ENCODE measurements at regions not wholly inside any gene's neighbourhood (a gene's known extent, or its start where the extent isn't known, plus 50 kb on each side); places are given as distances from the start of the nearest gene placed in this dataset.
A peak's percentile ranks its signal among the peaks of the same experiment; 100 is the strongest.

- Histone ChIP-seq H3F3A (ENCODE audit: insufficient read depth) (peaks cover 39% of the 10 kb centered on the region), H3K4me3 (ENCODE audit: insufficient read depth, low read length, poor library complexity, severe bottlenecking) (peak overlapping the region; percentile 46), H3K79me2 (ENCODE audit: insufficient read depth, low read length) (peaks cover 21% of the 10 kb centered on the region; the same call in 1 of the 2 replicates), H3K4me2 (ENCODE audit: low read depth, low read length, poor library complexity, severe bottlenecking) (peak overlapping the region; percentile 92), H3K9ac (ENCODE audit: low read length) (peak overlapping the region; percentile 74), H3K9me3 (ENCODE audit: insufficient read depth, low read length) (no peaks in the 10 kb centered on the region), H3K36me3 (ENCODE audit: low read length) (no peaks in the 10 kb centered on the region), H4K20me1 (ENCODE audit: low read depth, low read length) (no peaks in the 10 kb centered on the region), H2AFZ (ENCODE audit: low read depth, low read length, severe bottlenecking) (no peak overlapping the region), H3K27ac (ENCODE audit: low read depth, low read length) (peak overlapping the region; percentile 97), H3K9me2 (replicated peaks; ENCODE audit: insufficient read depth, low read length) (no peaks in the 10 kb centered on the region), H3K27me3 (ENCODE audit: low read length) (no peaks in the 10 kb centered on the region)
- TF ChIP-seq CTCF (IDR thresholded peaks at IDR 0.05; ENCODE audit: insufficient read depth, low read length, poor library complexity, severe bottlenecking) (no peak), EZH2phosphoT487 (conservative IDR thresholded peaks at IDR 0.05; ENCODE audit: low read length) (no peak)
Observed at GRCh38 chr13:40479196-40479845, 187.1 kb downstream of the FOXO1 start.

- H3K27me3 ChIP-seq (ENCODE audit: low read length): no peaks in the 10 kb centered on the region
- peaks cover 45% of the 10 kb centered on the region for H3F3A ChIP-seq (ENCODE audit: insufficient read depth)
- peaks cover 21% of the 10 kb centered on the region; the same call in 1 of the 2 replicates for H3K79me2 ChIP-seq (ENCODE audit: insufficient read depth, low read length)
- H3K4me2 ChIP-seq (ENCODE audit: low read depth, low read length, poor library complexity, severe bottlenecking): peak overlapping the region; percentile 92
- TF ChIP-seq EZH2phosphoT487 (conservative IDR thresholded peaks at IDR 0.05; ENCODE audit: low read length): no peak
- TF ChIP-seq CTCF (IDR thresholded peaks at IDR 0.05; ENCODE audit: insufficient read depth, low read length, poor library complexity, severe bottlenecking): no peak
- peak overlapping the region; percentile 97 for H3K27ac ChIP-seq (ENCODE audit: low read depth, low read length)
- peak overlapping the region; percentile 46 for H3K4me3 ChIP-seq (ENCODE audit: insufficient read depth, low read length, poor library complexity, severe bottlenecking)
- H3K9me3 ChIP-seq (ENCODE audit: insufficient read depth, low read length): no peaks in the 10 kb centered on the region
- H3K9me2 ChIP-seq (replicated peaks; ENCODE audit: insufficient read depth, low read length): no peaks in the 10 kb centered on the region
- no peak overlapping the region for H2AFZ ChIP-seq (ENCODE audit: low read depth, low read length, severe bottlenecking)
- no peaks in the 10 kb centered on the region for H4K20me1 ChIP-seq (ENCODE audit: low read depth, low read length)
- no peaks in the 10 kb centered on the region for H3K36me3 ChIP-seq (ENCODE audit: low read length)
- peak overlapping the region; percentile 74 for H3K9ac ChIP-seq (ENCODE audit: low read length)
Observed at GRCh38 chr13:40480012-40480914, 186.2 kb downstream of the FOXO1 start.

GRCh38 chr13:40480915-40481516 is 185.4 kb downstream of the FOXO1 start:
- Histone ChIP-seq H3K9me3 (ENCODE audit: insufficient read depth, low read length) (no peaks in the 10 kb centered on the region), H4K20me1 (ENCODE audit: low read depth, low read length) (no peaks in the 10 kb centered on the region), H3K27me3 (ENCODE audit: low read length) (no peaks in the 10 kb centered on the region), H3F3A (ENCODE audit: insufficient read depth) (peaks cover 52% of the 10 kb centered on the region), H3K4me2 (ENCODE audit: low read depth, low read length, poor library complexity, severe bottlenecking) (peak overlapping the region; percentile 92), H3K27ac (ENCODE audit: low read depth, low read length) (peak overlapping the region; percentile 97), H2AFZ (ENCODE audit: low read depth, low read length, severe bottlenecking) (no peak overlapping the region), H3K9me2 (replicated peaks; ENCODE audit: insufficient read depth, low read length) (no peaks in the 10 kb centered on the region), H3K4me3 (ENCODE audit: insufficient read depth, low read length, poor library complexity, severe bottlenecking) (peak overlapping the region; percentile 54), H3K9ac (ENCODE audit: low read length) (peak overlapping the region; percentile 74), H3K36me3 (ENCODE audit: low read length) (no peaks in the 10 kb centered on the region), H3K79me2 (ENCODE audit: insufficient read depth, low read length) (peaks cover 21% of the 10 kb centered on the region; the same call in 1 of the 2 replicates)
- no peak for TF ChIP-seq EZH2phosphoT487 (conservative IDR thresholded peaks at IDR 0.05; ENCODE audit: low read length)
- TF ChIP-seq CTCF (IDR thresholded peaks at IDR 0.05; ENCODE audit: insufficient read depth, low read length, poor library complexity, severe bottlenecking): no peak

Data from SU-DHL-6 (cell line).